Breast epithelium (tissue), 3 donors: ENCODE measurements at regions not wholly inside any gene's neighbourhood (a gene's known extent, or its start where the extent isn't known, plus 50 kb on each side); places are given as distances from the start of the nearest gene placed in this dataset.

Source experiments
- CTCF ChIP-seq, 3 donors: fragments of 450-650 bp; IDR thresholded peaks; one replicate each; pipeline ENCODE4 v1.5.1; 2016 to 2017; ENCODE audit warnings: antibody characterized with exemption in 3 of 3, mild to moderate bottlenecking in 3 of 3, moderate library complexity in 3 of 3
- POLR2A ChIP-seq: fragments of 450-650 bp; IDR thresholded peaks from one replicate; pipeline ENCODE4 v1.6.1; 2016; ENCODE audit warnings: antibody characterized with exemption, mild to moderate bottlenecking, moderate library complexity
- POLR2AphosphoS5 ChIP-seq, 3 donors: sonication (generic); formaldehyde crosslinking; IDR thresholded peaks; one replicate each; pipeline ENCODE4 v1.6.1; 2017; ENCODE audit warnings: antibody characterized with exemption in 3 of 3

- TF ChIP-seq CTCF (IDR thresholded peaks at IDR 0.05) (no peak), POLR2A (no peak), POLR2AphosphoS5 (IDR thresholded peaks at IDR 0.05) (no peak)
Observed at GRCh38 chr10:53025172-53025711, 252.7 kb upstream of the MBL2 start.
